ENCODE measurements at regions not wholly inside any gene's neighbourhood (a gene's known extent, or its start where the extent isn't known, plus 50 kb on each side); places are given as distances from the start of the nearest gene placed in this dataset.
"Not testable (repeated sequence)": the region's sequence is repeated elsewhere in the genome, so short reads cannot be mapped to it uniquely, and the experiment has no call there.

GRCh38 chr6:100195244-100195643 is 201.2 kb upstream of the MCHR2 start:
- H3K36me3 ChIP-seq (ENCODE audit: control insufficient read depth in 2 of 2, insufficient read depth in 2 of 2, low read length in 1 of 2); H3K4me1 ChIP-seq (ENCODE audit: control insufficient read depth in 2 of 2, insufficient read depth in 2 of 2, low read length in 1 of 2); H3K27ac ChIP-seq (ENCODE audit: low read depth in 2 of 2, low read length in 1 of 2); H3K27me3 ChIP-seq (ENCODE audit: control insufficient read depth in 1 of 2, insufficient read depth in 2 of 2, low read length in 2 of 2); H3K9me3 ChIP-seq (ENCODE audit: control insufficient read depth in 2 of 2, insufficient read depth in 1 of 2, low read depth in 1 of 2, low read length in 1 of 2); H3K4me3 ChIP-seq (ENCODE audit: low read depth in 1 of 2, low read length in 2 of 2): not testable (repeated sequence)
- 86 to 95% methylated on average over 2 of the region's 2 CpGs for WGBS, 2 donors

- H3K9me3 ChIP-seq (ENCODE audit: control insufficient read depth in 2 of 2, insufficient read depth in 1 of 2, low read depth in 1 of 2, low read length in 1 of 2) = no peaks in the 10 kb centered on the region
- H3K4me3 ChIP-seq (ENCODE audit: low read depth in 1 of 2, low read length in 2 of 2) = no peak overlapping the region
- H3K36me3 ChIP-seq (ENCODE audit: control insufficient read depth in 2 of 2, insufficient read depth in 2 of 2, low read length in 1 of 2) = no peaks in the 10 kb centered on the region
- no peaks in the 10 kb centered on the region for H3K4me1 ChIP-seq (ENCODE audit: control insufficient read depth in 2 of 2, insufficient read depth in 2 of 2, low read length in 1 of 2)
- H3K27ac ChIP-seq (ENCODE audit: low read depth in 2 of 2, low read length in 1 of 2) = no peak overlapping the region
- H3K27me3 ChIP-seq (ENCODE audit: control insufficient read depth in 1 of 2, insufficient read depth in 2 of 2, low read length in 2 of 2) = no peaks in the 10 kb centered on the region
- 51 to 59% methylated on average over 3 of the region's 3 CpGs for WGBS, 2 donors
Measured at GRCh38 chr6:100194535-100194934, 200.5 kb upstream of the MCHR2 start.

GRCh38 chr6:100188754-100189153 is 194.7 kb upstream of the MCHR2 start:
- Histone ChIP-seq H3K9me3 (ENCODE audit: control insufficient read depth in 2 of 2, insufficient read depth in 1 of 2, low read depth in 1 of 2, low read length in 1 of 2) (no peaks in the 10 kb centered on the region), H3K4me3 (ENCODE audit: low read depth in 1 of 2, low read length in 2 of 2) (no peak overlapping the region), H3K27ac (ENCODE audit: low read depth in 2 of 2, low read length in 1 of 2) (no peak overlapping the region), H3K4me1 (ENCODE audit: control insufficient read depth in 2 of 2, insufficient read depth in 2 of 2, low read length in 1 of 2) (no peaks in the 10 kb centered on the region), H3K36me3 (ENCODE audit: control insufficient read depth in 2 of 2, insufficient read depth in 2 of 2, low read length in 1 of 2) (no peaks in the 10 kb centered on the region), H3K27me3 (ENCODE audit: control insufficient read depth in 1 of 2, insufficient read depth in 2 of 2, low read length in 2 of 2) (no peaks in the 10 kb centered on the region)
- WGBS, 2 donors = 76 to 83% methylated on average over 1 of the region's 1 CpG

- Histone ChIP-seq H3K36me3 (ENCODE audit: control insufficient read depth in 2 of 2, insufficient read depth in 2 of 2, low read length in 1 of 2) (no peaks in the 10 kb centered on the region), H3K27me3 (ENCODE audit: control insufficient read depth in 1 of 2, insufficient read depth in 2 of 2, low read length in 2 of 2) (no peaks in the 10 kb centered on the region), H3K9me3 (ENCODE audit: control insufficient read depth in 2 of 2, insufficient read depth in 1 of 2, low read depth in 1 of 2, low read length in 1 of 2) (no peaks in the 10 kb centered on the region), H3K4me1 (ENCODE audit: control insufficient read depth in 2 of 2, insufficient read depth in 2 of 2, low read length in 1 of 2) (no peaks in the 10 kb centered on the region), H3K27ac (ENCODE audit: low read depth in 2 of 2, low read length in 1 of 2) (no peak overlapping the region), H3K4me3 (ENCODE audit: low read depth in 1 of 2, low read length in 2 of 2) (no peak overlapping the region)
- WGBS, 2 donors = 79 to 80% methylated on average over 5 of the region's 5 CpGs
Measured at GRCh38 chr6:100186552-100186951, 192.5 kb upstream of the MCHR2 start.

GRCh38 chr6:100185615-100186014 is 191.6 kb upstream of the MCHR2 start:
- Histone ChIP-seq H3K27ac (ENCODE audit: low read depth in 2 of 2, low read length in 1 of 2) (no peak overlapping the region), H3K4me3 (ENCODE audit: low read depth in 1 of 2, low read length in 2 of 2) (no peak overlapping the region), H3K27me3 (ENCODE audit: control insufficient read depth in 1 of 2, insufficient read depth in 2 of 2, low read length in 2 of 2) (no peaks in the 10 kb centered on the region), H3K4me1 (ENCODE audit: control insufficient read depth in 2 of 2, insufficient read depth in 2 of 2, low read length in 1 of 2) (no peaks in the 10 kb centered on the region), H3K9me3 (ENCODE audit: control insufficient read depth in 2 of 2, insufficient read depth in 1 of 2, low read depth in 1 of 2, low read length in 1 of 2) (no peaks in the 10 kb centered on the region), H3K36me3 (ENCODE audit: control insufficient read depth in 2 of 2, insufficient read depth in 2 of 2, low read length in 1 of 2) (no peaks in the 10 kb centered on the region)
- 68 to 69% methylated on average over 3 of the region's 3 CpGs for whole genome bisulfite sequencing, 2 donors

GRCh38 chr6:100184473-100184872 is 190.4 kb upstream of the MCHR2 start:
- Histone ChIP-seq H3K4me3 (ENCODE audit: low read depth in 1 of 2, low read length in 2 of 2) (no peak overlapping the region), H3K36me3 (ENCODE audit: control insufficient read depth in 2 of 2, insufficient read depth in 2 of 2, low read length in 1 of 2) (no peaks in the 10 kb centered on the region), H3K4me1 (ENCODE audit: control insufficient read depth in 2 of 2, insufficient read depth in 2 of 2, low read length in 1 of 2) (no peaks in the 10 kb centered on the region), H3K27ac (ENCODE audit: low read depth in 2 of 2, low read length in 1 of 2) (no peak overlapping the region), H3K9me3 (ENCODE audit: control insufficient read depth in 2 of 2, insufficient read depth in 1 of 2, low read depth in 1 of 2, low read length in 1 of 2) (no peaks in the 10 kb centered on the region), H3K27me3 (ENCODE audit: control insufficient read depth in 1 of 2, insufficient read depth in 2 of 2, low read length in 2 of 2) (no peaks in the 10 kb centered on the region)
- 74 to 80% methylated on average over 3 of the region's 3 CpGs for whole genome bisulfite sequencing, 2 donors

- Histone ChIP-seq H3K4me1 (ENCODE audit: control insufficient read depth in 2 of 2, insufficient read depth in 2 of 2, low read length in 1 of 2) (no peaks in the 10 kb centered on the region), H3K27ac (ENCODE audit: low read depth in 2 of 2, low read length in 1 of 2) (no peak overlapping the region), H3K36me3 (ENCODE audit: control insufficient read depth in 2 of 2, insufficient read depth in 2 of 2, low read length in 1 of 2) (no peaks in the 10 kb centered on the region), H3K27me3 (ENCODE audit: control insufficient read depth in 1 of 2, insufficient read depth in 2 of 2, low read length in 2 of 2) (no peaks in the 10 kb centered on the region), H3K9me3 (ENCODE audit: control insufficient read depth in 2 of 2, insufficient read depth in 1 of 2, low read depth in 1 of 2, low read length in 1 of 2) (no peaks in the 10 kb centered on the region), H3K4me3 (ENCODE audit: low read depth in 1 of 2, low read length in 2 of 2) (no peak overlapping the region)
- 42 to 59% methylated on average over 1 of the region's 1 CpG for WGBS, 2 donors
Measured at GRCh38 chr6:100182313-100182712, 188.3 kb upstream of the MCHR2 start.

GRCh38 chr6:100181309-100181708 is 187.3 kb upstream of the MCHR2 start:
- H3K4me1 ChIP-seq (ENCODE audit: control insufficient read depth in 2 of 2, insufficient read depth in 2 of 2, low read length in 1 of 2) = peaks cover 0 to 3% of the 10 kb centered on the region in 2 donors

GRCh38 chr6:100179576-100179975 is 185.6 kb upstream of the MCHR2 start:
- 98% methylated on average over 1 of the region's 1 CpG for WGBS, 2 donors
- peaks cover 0 to 3% of the 10 kb centered on the region in 2 donors for H3K4me1 ChIP-seq (ENCODE audit: control insufficient read depth in 2 of 2, insufficient read depth in 2 of 2, low read length in 1 of 2)
- no peak overlapping the region for H3K4me3 ChIP-seq (ENCODE audit: low read depth in 1 of 2, low read length in 2 of 2)

More at GRCh38 chr6:100181309-100181708, 187.3 kb upstream of the MCHR2 start:
- 79% methylated on average over 3 of the region's 3 CpGs for WGBS, 2 donors
- Histone ChIP-seq H3K4me3 (ENCODE audit: low read depth in 1 of 2, low read length in 2 of 2) (no peak overlapping the region), H3K27me3 (ENCODE audit: control insufficient read depth in 1 of 2, insufficient read depth in 2 of 2, low read length in 2 of 2) (no peaks in the 10 kb centered on the region), H3K36me3 (ENCODE audit: control insufficient read depth in 2 of 2, insufficient read depth in 2 of 2, low read length in 1 of 2) (no peaks in the 10 kb centered on the region), H3K27ac (ENCODE audit: low read depth in 2 of 2, low read length in 1 of 2) (no peak overlapping the region), H3K9me3 (ENCODE audit: control insufficient read depth in 2 of 2, insufficient read depth in 1 of 2, low read depth in 1 of 2, low read length in 1 of 2) (no peaks in the 10 kb centered on the region)

GRCh38 chr6:100177956-100178355 is 183.9 kb upstream of the MCHR2 start:
- H3K4me1 ChIP-seq (ENCODE audit: control insufficient read depth in 2 of 2, insufficient read depth in 2 of 2, low read length in 1 of 2) = peaks cover 0 to 3% of the 10 kb centered on the region in 2 donors
- no peak overlapping the region for H3K27ac ChIP-seq (ENCODE audit: low read depth in 2 of 2, low read length in 1 of 2)
- no peak overlapping the region for H3K4me3 ChIP-seq (ENCODE audit: low read depth in 1 of 2, low read length in 2 of 2)
- H3K36me3 ChIP-seq (ENCODE audit: control insufficient read depth in 2 of 2, insufficient read depth in 2 of 2, low read length in 1 of 2) = no peaks in the 10 kb centered on the region
- 34 to 52% methylated on average over 1 of the region's 1 CpG for WGBS, 2 donors
- H3K9me3 ChIP-seq (ENCODE audit: control insufficient read depth in 2 of 2, insufficient read depth in 1 of 2, low read depth in 1 of 2, low read length in 1 of 2) = no peaks in the 10 kb centered on the region
- H3K27me3 ChIP-seq (ENCODE audit: control insufficient read depth in 1 of 2, insufficient read depth in 2 of 2, low read length in 2 of 2) = no peaks in the 10 kb centered on the region

More at GRCh38 chr6:100179576-100179975, 185.6 kb upstream of the MCHR2 start:
- H3K27ac ChIP-seq (ENCODE audit: low read depth in 2 of 2, low read length in 1 of 2) = no peak overlapping the region
- no peaks in the 10 kb centered on the region for H3K36me3 ChIP-seq (ENCODE audit: control insufficient read depth in 2 of 2, insufficient read depth in 2 of 2, low read length in 1 of 2)
- H3K9me3 ChIP-seq (ENCODE audit: control insufficient read depth in 2 of 2, insufficient read depth in 1 of 2, low read depth in 1 of 2, low read length in 1 of 2) = no peaks in the 10 kb centered on the region
- H3K27me3 ChIP-seq (ENCODE audit: control insufficient read depth in 1 of 2, insufficient read depth in 2 of 2, low read length in 2 of 2) = no peaks in the 10 kb centered on the region
